ENCODE measurements at regions not wholly inside any gene's neighbourhood (a gene's known extent, or its start where the extent isn't known, plus 50 kb on each side); places are given as distances from the start of the nearest gene placed in this dataset.

DNA sequence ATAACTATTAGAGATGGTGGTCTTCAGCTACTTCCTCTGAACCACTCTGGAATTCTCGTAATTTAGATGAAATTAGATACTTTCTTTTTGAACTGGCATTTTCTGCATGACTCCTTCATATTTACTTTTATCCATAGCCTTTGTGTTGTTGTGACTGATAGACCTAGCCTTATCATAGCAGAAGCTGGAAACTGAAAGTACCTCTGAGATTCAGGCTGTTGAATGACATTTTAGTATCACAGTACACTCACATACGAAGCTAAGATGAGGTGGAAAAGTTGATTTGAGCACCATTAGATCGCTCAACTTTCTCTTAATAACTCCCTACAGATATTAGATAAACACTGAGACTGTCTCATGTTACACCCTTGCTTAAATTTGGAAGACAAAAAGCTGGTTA, 525.1 kb upstream of the FBXO33 start:
- Mint-ChIP-seq H3K4me3 (no peak overlapping the region), H3K27ac (no peak overlapping the region), H3K9me3 (peaks cover 10% of the 10 kb centered on the region), H3K36me3 (ENCODE audit: low read depth) (no peaks in the 10 kb centered on the region), H3K27me3 (no peaks in the 10 kb centered on the region), H3K4me1 (ENCODE audit: low read depth) (no peaks in the 10 kb centered on the region)
- TF ChIP-seq CTCF (IDR thresholded peaks at IDR 0.05) = no peak
- POLR2A ChIA-PET = no interaction called here
- CTCF ChIA-PET = no interaction called here
- ATAC-seq = no peak
- no peak for DNase-seq
- intact Hi-C loops (cut with micrococcal nuclease) = no loop called here

DNA sequence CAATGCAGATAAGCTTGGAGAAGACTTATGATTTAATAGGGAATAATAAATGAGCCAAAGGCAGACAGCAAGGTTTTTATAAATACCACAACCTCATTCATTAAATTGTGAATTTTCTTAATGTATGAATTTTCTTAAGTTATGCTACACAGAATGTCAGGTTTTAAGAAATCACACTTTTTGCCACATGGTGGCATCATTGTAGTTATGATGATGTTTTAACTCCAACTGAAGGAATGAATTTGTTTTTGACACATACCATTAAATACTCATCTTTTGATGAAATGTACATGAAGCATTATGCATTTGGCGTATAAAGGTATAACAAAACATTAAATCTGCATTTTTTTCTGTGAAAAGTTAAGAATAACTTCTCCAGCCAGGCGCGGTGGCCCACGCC, 524.1 kb upstream of the FBXO33 start:
- CTCF ChIA-PET = no interaction called here
- Mint-ChIP-seq H3K4me1 (ENCODE audit: low read depth) (no peaks in the 10 kb centered on the region), H3K27me3 (no peaks in the 10 kb centered on the region), H3K9me3 (peaks cover 10% of the 10 kb centered on the region), H3K27ac (no peak overlapping the region), H3K36me3 (ENCODE audit: low read depth) (no peaks in the 10 kb centered on the region), H3K4me3 (no peak overlapping the region)
- no peak for DNase-seq
- no peak for ATAC-seq
- POLR2A ChIA-PET = no interaction called here
- intact Hi-C loops (cut with micrococcal nuclease) = no loop called here
- TF ChIP-seq CTCF (IDR thresholded peaks at IDR 0.05) = no peak

DNA sequence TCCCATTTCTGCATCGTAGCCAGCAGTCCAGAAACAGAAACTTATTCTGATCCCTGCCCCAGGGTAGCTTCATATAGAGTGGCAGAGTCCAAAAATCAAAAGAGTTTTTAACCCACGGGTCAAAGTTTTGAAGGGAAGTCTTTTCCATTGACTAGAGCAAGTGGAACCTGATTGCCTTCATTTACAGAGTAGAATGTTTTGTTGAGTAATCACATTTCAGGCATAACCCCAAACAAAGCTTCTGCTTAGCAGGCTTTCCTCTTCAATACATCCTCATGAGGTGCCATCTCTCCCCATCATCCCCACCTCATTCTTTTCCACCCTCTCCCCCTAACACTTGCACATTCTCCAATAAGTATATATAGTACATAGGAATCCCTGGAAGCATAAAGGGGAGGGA, 516.0 kb upstream of the FBXO33 start:
- Mint-ChIP-seq H3K27me3 (no peaks in the 10 kb centered on the region), H3K27ac (no peak overlapping the region), H3K36me3 (ENCODE audit: low read depth) (no peaks in the 10 kb centered on the region), H3K4me1 (ENCODE audit: low read depth) (no peaks in the 10 kb centered on the region), H3K9me3 (peaks cover 2% of the 10 kb centered on the region), H3K4me3 (no peak overlapping the region)
- CTCF ChIA-PET = no interaction called here
- TF ChIP-seq CTCF (IDR thresholded peaks at IDR 0.05) = no peak
- POLR2A ChIA-PET = no interaction called here
- ATAC-seq = no peak
- no peak for DNase-seq
- intact Hi-C loops (cut with micrococcal nuclease) = no loop called here

DNA sequence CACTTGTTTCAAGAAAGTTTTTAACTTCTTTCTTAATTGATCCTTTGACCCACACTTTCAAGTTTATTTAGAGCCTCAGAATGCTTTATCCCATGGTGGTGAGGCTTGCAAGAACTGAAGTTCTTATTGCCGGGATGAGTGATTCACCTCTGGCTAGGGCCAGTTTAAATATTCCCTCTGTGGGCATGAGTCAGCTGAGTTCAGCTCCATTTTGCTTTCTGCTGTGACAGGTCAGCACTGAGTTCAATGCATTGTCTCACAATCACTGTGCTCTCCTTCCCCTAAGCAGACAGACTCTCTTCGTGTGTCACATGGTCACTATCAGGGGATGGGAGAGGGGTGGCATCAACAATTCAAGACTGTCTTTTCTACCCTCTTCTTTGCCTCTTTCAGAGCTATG, 514.6 kb upstream of the FBXO33 start:
- no peak overlapping the region for H3K27ac Mint-ChIP-seq
- CTCF ChIA-PET = no interaction called here
- intact Hi-C loops (cut with micrococcal nuclease) = no loop called here
- DNase-seq = no peak
- POLR2A ChIA-PET = no interaction called here
- no peaks in the 10 kb centered on the region for H3K36me3 Mint-ChIP-seq (ENCODE audit: low read depth)
- no peak for ATAC-seq
- no peaks in the 10 kb centered on the region for H3K27me3 Mint-ChIP-seq
- peaks cover 2% of the 10 kb centered on the region for H3K9me3 Mint-ChIP-seq
- TF ChIP-seq CTCF (IDR thresholded peaks at IDR 0.05) = no peak
- no peaks in the 10 kb centered on the region for H3K4me1 Mint-ChIP-seq (ENCODE audit: low read depth)
- no peak overlapping the region for H3K4me3 Mint-ChIP-seq

- Mint-ChIP-seq H3K4me3 (no peak overlapping the region), H3K27me3 (no peaks in the 10 kb centered on the region), H3K36me3 (ENCODE audit: low read depth) (no peaks in the 10 kb centered on the region), H3K4me1 (ENCODE audit: low read depth) (no peaks in the 10 kb centered on the region), H3K27ac (no peak overlapping the region), H3K9me3 (no peaks in the 10 kb centered on the region)
- DNase-seq (no peak), ATAC-seq (no peak)
- CTCF ChIA-PET = no interaction called here
- POLR2A ChIA-PET = no interaction called here
- TF ChIP-seq CTCF (IDR thresholded peaks at IDR 0.05) = no peak
- intact Hi-C loops (cut with micrococcal nuclease) = no loop called here
Measured at GRCh38 chr14:39939023-39939422, 506.8 kb upstream of the FBXO33 start.
